ENCODE measurements at regions not wholly inside any gene's neighbourhood (a gene's known extent, or its start where the extent isn't known, plus 50 kb on each side); places are given as distances from the start of the nearest gene placed in this dataset.

DNA sequence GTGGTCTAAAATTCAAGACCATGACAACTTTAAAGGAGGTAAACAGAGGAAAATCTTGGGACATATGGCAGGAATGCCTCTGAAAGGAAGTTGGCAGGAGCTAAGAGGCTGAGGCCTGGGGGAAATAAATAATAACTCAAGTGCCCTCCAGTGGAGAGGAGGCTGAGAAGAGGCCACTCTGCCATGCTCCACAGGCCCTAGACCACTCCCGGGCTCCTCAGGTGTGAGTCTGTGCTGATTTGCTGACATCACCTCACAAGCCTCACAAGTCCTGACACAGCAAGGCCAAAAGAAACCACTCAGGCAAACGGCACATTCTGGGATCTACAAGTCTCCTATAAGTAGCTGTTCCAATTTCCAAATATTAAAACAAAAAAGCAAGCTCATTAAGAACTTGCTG is 91.0 kb upstream of the RIPOR2 start:
- FAIRE-seq (peak; percentile 30), DNase-seq (ENCODE audit: insufficient read length) (no peak)
- TF ChIP-seq POLR2A (IDR thresholded peaks at IDR 0.05; ENCODE audit: low read depth, low read length) (no peak), TAF1 (IDR thresholded peaks at IDR 0.05; ENCODE audit: borderline replicate concordance, low read depth, low read length) (no peak), POLR2AphosphoS5 (IDR thresholded peaks at IDR 0.05; ENCODE audit: low read depth, low read length) (no peak)

DNA sequence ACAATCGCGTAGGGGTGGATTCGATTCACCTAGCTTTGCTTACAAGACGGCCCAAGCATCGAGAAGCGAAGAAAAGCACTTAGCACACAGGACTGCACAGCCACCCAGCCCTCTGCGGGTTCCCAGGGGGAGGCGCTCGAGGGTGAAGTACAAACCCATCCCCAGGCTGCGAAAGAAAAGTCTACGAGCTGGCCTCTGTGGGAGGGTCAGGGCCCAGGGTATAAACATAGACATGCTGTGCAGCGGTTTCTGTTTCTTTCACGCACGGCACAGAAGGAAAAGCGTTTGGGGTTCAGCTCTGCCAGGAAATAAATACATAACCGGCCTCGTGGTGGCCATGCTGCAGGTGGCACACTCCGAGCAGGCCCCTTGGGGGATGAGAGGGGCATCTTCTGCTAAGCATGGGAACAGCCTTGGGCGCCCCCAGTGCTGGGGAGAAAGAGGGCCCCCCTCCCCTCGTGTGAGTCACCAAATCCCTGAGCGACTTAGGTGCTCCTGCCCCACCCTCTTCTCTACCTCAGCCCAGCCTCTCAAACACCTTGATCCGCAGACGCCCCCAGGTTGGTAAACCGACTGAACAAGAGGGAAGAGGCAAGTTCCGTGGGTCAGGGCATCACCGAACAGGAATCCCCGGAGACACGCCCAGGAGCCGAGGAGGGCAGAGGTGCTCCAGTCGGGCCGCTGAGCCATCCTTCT is 91.6 kb upstream of the RIPOR2 start:
- FAIRE-seq, result peak; percentile 86
- TF ChIP-seq TAF1 (IDR thresholded peaks at IDR 0.05; ENCODE audit: borderline replicate concordance, low read depth, low read length) (no peak), POLR2AphosphoS5 (IDR thresholded peaks at IDR 0.05; ENCODE audit: low read depth, low read length) (no peak), POLR2A (IDR thresholded peaks at IDR 0.05; ENCODE audit: low read depth, low read length) (no peak)

DNA sequence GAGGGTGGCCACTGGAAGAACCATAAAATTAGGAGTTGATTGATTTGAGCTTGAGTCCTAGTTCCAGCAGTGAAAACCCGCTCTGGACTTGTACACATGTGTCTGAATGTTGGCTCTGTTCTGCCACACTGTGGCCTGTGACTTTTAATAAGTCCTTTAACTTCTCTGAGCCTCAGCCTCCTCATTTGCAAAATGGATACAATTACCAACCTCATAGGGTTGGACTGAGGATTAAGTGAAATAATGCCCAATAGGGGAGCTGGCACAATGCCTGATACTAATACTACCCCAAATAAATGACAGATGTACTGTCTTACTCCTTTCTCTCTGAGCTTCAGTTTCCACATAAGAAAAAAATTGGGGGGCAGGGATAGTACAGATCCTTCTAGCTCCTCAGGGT is 92.6 kb upstream of the RIPOR2 start:
- FAIRE-seq (no peak), DNase-seq (ENCODE audit: insufficient read length) (no peak)
- TF ChIP-seq POLR2AphosphoS5 (IDR thresholded peaks at IDR 0.05; ENCODE audit: low read depth, low read length) (no peak), TAF1 (IDR thresholded peaks at IDR 0.05; ENCODE audit: borderline replicate concordance, low read depth, low read length) (no peak), POLR2A (IDR thresholded peaks at IDR 0.05; ENCODE audit: low read depth, low read length) (no peak)

More for the DNA sequence above, 91.6 kb upstream of the RIPOR2 start:
- DNase-seq (ENCODE audit: insufficient read length), result peak; percentile 76

DNA sequence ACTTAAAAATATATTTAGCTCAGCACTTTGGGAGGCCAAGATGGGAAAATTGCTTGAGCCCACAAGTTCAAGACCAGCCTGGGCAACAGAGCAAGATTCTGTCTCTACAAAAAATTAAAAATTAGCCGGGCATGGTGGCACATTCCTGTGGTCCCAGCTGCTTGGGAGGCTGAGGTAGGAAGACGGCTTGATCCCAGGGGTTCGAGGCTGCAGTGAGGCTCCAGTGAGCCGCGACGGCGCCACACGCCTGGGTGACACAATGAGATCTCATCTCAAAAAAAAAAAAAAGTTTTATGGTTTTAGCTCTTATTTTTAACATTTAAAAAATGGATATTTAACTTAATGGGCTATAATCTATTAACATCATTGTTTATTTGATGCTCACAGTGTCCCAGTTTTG is 97.2 kb upstream of the RIPOR2 start:
- TF ChIP-seq POLR2A (IDR thresholded peaks at IDR 0.05; ENCODE audit: low read depth, low read length), result no peak
- TF ChIP-seq TAF1 (IDR thresholded peaks at IDR 0.05; ENCODE audit: borderline replicate concordance, low read depth, low read length), result no peak
- TF ChIP-seq POLR2AphosphoS5 (IDR thresholded peaks at IDR 0.05; ENCODE audit: low read depth, low read length), result no peak
- FAIRE-seq, result no peak

DNA sequence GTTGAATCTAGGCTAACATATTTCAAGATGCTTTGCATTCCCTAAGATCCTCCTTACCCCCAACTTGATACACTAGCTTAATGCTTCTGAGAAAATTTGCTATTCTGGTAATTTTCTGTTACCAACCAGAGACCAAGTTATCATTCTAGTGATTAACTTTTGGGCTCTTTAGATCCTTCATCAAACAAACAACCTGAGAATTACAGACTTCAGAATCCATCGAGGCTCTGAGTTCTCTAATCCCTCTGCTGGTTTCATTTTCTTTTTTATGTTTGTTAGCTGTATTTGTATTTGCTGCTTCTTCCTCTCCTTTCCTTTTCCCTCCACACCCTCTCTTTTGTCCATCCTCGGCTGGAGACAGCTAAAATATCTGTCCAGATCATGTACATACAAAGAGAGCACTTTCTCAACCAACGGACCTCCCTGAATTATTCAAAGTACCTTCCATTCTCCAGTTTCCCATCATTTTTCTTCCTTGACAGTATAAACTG is 98.7 kb upstream of the RIPOR2 start:
- TF ChIP-seq POLR2A (IDR thresholded peaks at IDR 0.05; ENCODE audit: low read depth, low read length), result no peak
- no peak for TF ChIP-seq TAF1 (IDR thresholded peaks at IDR 0.05; ENCODE audit: borderline replicate concordance, low read depth, low read length)
- no peak for TF ChIP-seq POLR2AphosphoS5 (IDR thresholded peaks at IDR 0.05; ENCODE audit: low read depth, low read length)
- no peak for FAIRE-seq
- DNase-seq (ENCODE audit: insufficient read length), result no peak

More for the DNA sequence above, 97.2 kb upstream of the RIPOR2 start:
- DNase-seq (ENCODE audit: insufficient read length), result no peak

DNA sequence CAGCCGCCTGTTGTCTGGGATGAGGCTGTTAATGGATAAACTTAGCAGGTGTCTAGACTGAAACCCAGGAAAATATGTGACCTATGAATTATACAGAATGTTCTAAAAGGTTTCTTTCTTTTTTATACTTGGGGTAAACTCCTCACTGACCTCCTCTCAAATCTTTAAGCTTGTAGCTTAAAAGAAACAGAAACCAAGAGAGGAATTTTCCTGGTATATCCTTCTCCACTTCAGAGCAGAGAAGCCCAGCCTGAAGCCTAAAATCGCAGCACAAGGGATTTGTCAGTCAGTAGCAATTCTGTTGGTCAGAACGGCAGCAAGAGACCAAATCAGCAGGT is 99.4 kb upstream of the RIPOR2 start:
- TF ChIP-seq POLR2A (IDR thresholded peaks at IDR 0.05; ENCODE audit: low read depth, low read length) (no peak), POLR2AphosphoS5 (IDR thresholded peaks at IDR 0.05; ENCODE audit: low read depth, low read length) (no peak), TAF1 (IDR thresholded peaks at IDR 0.05; ENCODE audit: borderline replicate concordance, low read depth, low read length) (no peak)
- FAIRE-seq (no peak), DNase-seq (ENCODE audit: insufficient read length) (no peak)

DNA sequence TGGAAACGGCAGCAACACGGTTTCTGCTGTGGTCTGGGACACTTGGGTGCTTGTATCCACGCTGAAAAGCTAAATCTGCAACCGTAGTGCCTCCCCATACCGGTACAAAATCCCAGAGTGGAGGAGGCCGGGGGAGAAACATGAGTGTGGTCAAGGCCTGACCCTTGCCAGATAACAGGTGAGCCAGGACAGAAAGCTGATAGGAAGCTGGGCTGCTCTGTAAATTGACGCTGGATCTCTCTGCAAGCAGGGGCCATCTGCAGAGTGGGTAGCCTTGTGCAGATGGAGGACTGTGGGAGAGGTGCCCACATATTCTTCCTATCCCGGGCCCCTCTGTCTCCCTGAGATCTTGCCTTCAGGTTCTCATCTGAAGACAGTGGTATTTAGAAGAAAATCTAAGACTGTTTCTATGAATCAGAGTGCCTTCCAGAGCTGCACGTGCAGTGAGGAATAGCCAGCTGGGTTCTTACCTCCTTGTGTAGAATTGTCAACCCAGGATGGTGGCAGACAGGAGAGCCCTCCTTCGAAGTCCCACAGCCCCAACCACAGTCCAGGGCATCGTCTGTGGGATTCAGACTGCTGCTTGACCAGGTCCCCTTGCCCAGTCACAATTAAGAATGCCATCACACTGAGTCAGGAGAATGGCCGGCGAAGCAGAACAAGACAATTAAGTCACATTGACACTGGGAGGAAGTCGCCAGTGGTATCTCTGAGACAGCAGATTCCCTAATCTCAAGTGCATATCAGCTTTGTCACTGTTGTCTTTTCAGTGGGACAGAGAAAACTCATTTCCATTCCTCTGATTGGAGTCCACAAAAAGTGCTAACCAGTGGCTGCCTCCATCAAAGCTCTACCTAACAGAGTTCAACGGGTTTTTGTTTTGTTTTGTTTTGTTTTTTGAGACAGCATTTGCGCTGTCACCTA is 100.0 kb upstream of the RIPOR2 start:
- FAIRE-seq (peak; percentile 78), DNase-seq (ENCODE audit: insufficient read length) (no peak)
- TF ChIP-seq TAF1 (IDR thresholded peaks at IDR 0.05; ENCODE audit: borderline replicate concordance, low read depth, low read length) (no peak), POLR2A (IDR thresholded peaks at IDR 0.05; ENCODE audit: low read depth, low read length) (no peak), POLR2AphosphoS5 (IDR thresholded peaks at IDR 0.05; ENCODE audit: low read depth, low read length) (no peak)

DNA sequence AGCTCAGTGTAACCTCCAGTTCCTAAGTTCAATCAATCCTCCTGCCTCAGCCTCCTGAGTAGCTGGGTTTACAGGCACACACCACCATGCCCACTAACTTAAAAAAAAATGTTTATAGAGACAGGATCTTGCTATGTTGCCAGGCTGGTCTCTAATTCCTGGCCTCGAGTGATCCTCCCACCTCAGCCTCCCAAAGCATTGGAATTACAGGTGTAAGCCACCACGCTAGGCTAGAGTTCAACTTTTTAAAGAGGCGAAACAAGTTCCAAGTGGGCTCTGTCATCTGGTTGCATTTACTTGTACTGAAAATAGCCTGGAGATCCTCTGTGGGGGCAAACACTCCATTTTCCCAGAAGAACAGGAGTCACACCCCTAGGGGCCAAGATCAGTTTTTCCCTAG is 100.7 kb upstream of the RIPOR2 start:
- TF ChIP-seq POLR2AphosphoS5 (IDR thresholded peaks at IDR 0.05; ENCODE audit: low read depth, low read length), result no peak
- no peak for TF ChIP-seq TAF1 (IDR thresholded peaks at IDR 0.05; ENCODE audit: borderline replicate concordance, low read depth, low read length)
- TF ChIP-seq POLR2A (IDR thresholded peaks at IDR 0.05; ENCODE audit: low read depth, low read length), result no peak
- FAIRE-seq (no peak), DNase-seq (ENCODE audit: insufficient read length) (no peak)

DNA sequence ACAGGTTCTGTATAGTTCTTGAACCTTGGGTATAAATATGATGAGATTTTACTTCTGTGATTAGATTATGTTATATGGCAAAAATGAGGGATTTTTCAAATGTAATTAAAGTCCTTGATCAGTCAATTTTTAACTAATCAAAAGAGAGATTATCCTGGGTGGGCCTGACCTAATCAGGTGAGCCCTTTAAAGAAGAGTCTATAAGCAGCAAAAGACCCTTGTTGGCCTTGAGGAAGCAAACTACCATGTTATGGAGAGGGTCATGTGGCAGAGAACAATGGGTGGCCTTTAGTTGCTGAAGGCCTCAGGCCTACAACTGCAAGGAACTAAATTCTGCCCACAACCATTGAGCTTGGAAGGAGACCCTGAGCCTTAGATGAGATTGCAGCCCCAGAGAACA is 102.5 kb upstream of the RIPOR2 start:
- FAIRE-seq, result no peak
- no peak for TF ChIP-seq POLR2A (IDR thresholded peaks at IDR 0.05; ENCODE audit: low read depth, low read length)
- no peak for TF ChIP-seq TAF1 (IDR thresholded peaks at IDR 0.05; ENCODE audit: borderline replicate concordance, low read depth, low read length)
- no peak for TF ChIP-seq POLR2AphosphoS5 (IDR thresholded peaks at IDR 0.05; ENCODE audit: low read depth, low read length)
- no peak for DNase-seq (ENCODE audit: insufficient read length)

DNA sequence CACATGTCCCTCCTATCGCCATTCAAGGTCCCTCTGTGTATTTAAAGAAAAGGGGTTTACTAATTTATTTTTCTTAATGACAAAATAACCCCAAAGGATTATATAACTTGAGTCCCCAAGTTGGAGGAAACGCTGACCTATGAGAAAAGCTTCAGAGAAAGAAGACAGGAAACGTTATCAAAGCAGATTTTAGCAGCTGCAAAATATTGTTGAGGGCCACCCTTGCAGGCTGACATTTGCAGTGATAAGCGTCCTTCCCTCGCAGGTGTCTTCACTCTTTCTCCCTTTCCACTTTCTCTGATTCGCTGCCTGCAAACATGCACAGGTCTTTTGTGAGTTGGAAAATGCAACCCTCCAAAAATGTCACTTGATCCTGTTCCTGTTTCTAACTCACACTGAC is 103.2 kb upstream of the RIPOR2 start:
- peak; percentile 27 for FAIRE-seq
- no peak for TF ChIP-seq POLR2A (IDR thresholded peaks at IDR 0.05; ENCODE audit: low read depth, low read length)
- TF ChIP-seq TAF1 (IDR thresholded peaks at IDR 0.05; ENCODE audit: borderline replicate concordance, low read depth, low read length), result no peak
- TF ChIP-seq POLR2AphosphoS5 (IDR thresholded peaks at IDR 0.05; ENCODE audit: low read depth, low read length), result no peak
- DNase-seq (ENCODE audit: insufficient read length), result no peak

DNA sequence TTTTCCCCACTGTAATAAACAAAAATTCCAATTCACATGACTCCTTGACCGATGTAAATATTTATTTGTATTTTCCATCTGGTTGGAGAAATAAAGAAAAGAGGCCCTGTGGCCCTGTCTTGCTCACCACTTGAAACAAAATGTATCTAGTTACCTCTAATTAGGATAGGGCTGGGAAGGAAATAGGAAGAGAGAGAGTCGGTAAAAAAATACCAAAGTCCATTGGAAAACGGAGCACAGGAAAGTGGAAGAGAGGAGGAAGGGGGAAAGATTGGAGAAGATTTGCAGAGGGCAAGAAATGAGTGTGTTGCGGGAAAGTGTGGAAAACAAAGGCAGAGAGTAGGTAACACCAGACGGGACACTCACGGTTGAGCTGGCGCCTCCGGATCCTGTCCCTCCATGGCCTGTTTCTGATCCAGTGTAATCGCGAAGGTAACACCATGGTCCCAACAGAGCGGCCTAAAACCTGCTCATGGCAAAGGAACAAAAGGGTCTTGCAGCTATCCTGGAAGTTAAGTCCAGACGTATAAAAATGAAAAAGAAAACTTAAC is 105.8 kb upstream of the RIPOR2 start:
- TF ChIP-seq TAF1 (IDR thresholded peaks at IDR 0.05; ENCODE audit: borderline replicate concordance, low read depth, low read length) (no peak), POLR2A (IDR thresholded peaks at IDR 0.05; ENCODE audit: low read depth, low read length) (no peak), POLR2AphosphoS5 (IDR thresholded peaks at IDR 0.05; ENCODE audit: low read depth, low read length) (no peak)
- DNase-seq (ENCODE audit: insufficient read length) (no peak), FAIRE-seq (peak; percentile 80)
